WTC11 (cell line): ENCODE measurements at regions not wholly inside any gene's neighbourhood (a gene's known extent, or its start where the extent isn't known, plus 50 kb on each side); places are given as distances from the start of the nearest gene placed in this dataset.

Source experiments
- ATAC-seq: fragments of 200-7000 bp; cut with Tn5 transposase; 2 replicates; pipeline ENCODE4 v1.10.0; 2021; ENCODE audit warnings: mild to moderate bottlenecking, moderate library complexity
- CTCF ChIA-PET: fragments of 300-600 bp; sonication (Branson Sonifier 250); formaldehyde crosslinking; loops from one replicate; lab custom pipeline; 2021; ENCODE audit warnings: antibody characterized with exemption; lab: Charles Lee
- POLR2A ChIA-PET: fragments of 350-600 bp; sonication (Branson Sonifier 250); formaldehyde crosslinking; loops from one replicate; lab custom pipeline; 2021; ENCODE audit warnings: antibody characterized with exemption; lab: Charles Lee
- DNase-seq: peaks from one replicate; pipeline ENCODE4 v3.0.0; 2021; ENCODE audit warnings: low spot score
- H3K27ac Mint-ChIP-seq: 2 replicates; pipeline ENCODE4 v1.8.0; 2021; ENCODE audit warnings: mixed read lengths
- H3K27me3 Mint-ChIP-seq: 2 replicates; pipeline ENCODE4 v1.8.0; 2021; ENCODE audit warnings: low read depth, mild to moderate bottlenecking, moderate library complexity, mixed read lengths
- H3K36me3 Mint-ChIP-seq: 2 replicates; pipeline ENCODE4 v1.8.0; 2021; ENCODE audit warnings: mixed read lengths
- H3K4me1 Mint-ChIP-seq: 2 replicates; pipeline ENCODE4 v1.8.0; 2022; ENCODE audit warnings: mixed read lengths
- H3K4me3 Mint-ChIP-seq: 2 replicates; pipeline ENCODE4 v1.8.0; 2021; ENCODE audit warnings: mild to moderate bottlenecking, moderate library complexity, mixed read lengths
- H3K9me3 Mint-ChIP-seq: 2 replicates; pipeline ENCODE4 v1.8.0; 2021; ENCODE audit warnings: mixed read lengths
- ATF3 ChIP-seq: sonication (generic); formaldehyde crosslinking; conservative IDR thresholded peaks from 2 replicates; pipeline ENCODE4 v1.8.1; 2022; ENCODE audit warnings: mild to moderate bottlenecking, missing genetic modification reagents
- FOXK1 ChIP-seq: sonication (generic); formaldehyde crosslinking; IDR thresholded peaks from 2 replicates; pipeline ENCODE4 v1.8.0; 2022; ENCODE audit warnings: mild to moderate bottlenecking, moderate library complexity, missing genetic modification reagents
- GRHL2 ChIP-seq: fragments of 250-450 bp; sonication (Bioruptor Pico); IDR thresholded peaks from 2 replicates; pipeline ENCODE4 v1.8.0; 2022; ENCODE audit warnings: mild to moderate bottlenecking, moderate library complexity; ENCODE audit not compliant: insufficient replicate concordance, severe bottlenecking
- GTF2I ChIP-seq: fragments of 250-450 bp; sonication (Bioruptor Pico); conservative IDR thresholded peaks from 2 replicates; pipeline ENCODE4 v1.4.0; 2021; ENCODE audit warnings: mild to moderate bottlenecking
- HMGA2 ChIP-seq: fragments of 250-450 bp; sonication (Bioruptor Pico); IDR thresholded peaks from 2 replicates; pipeline ENCODE4 v1.4.0; 2021; ENCODE audit warnings: mild to moderate bottlenecking, moderate library complexity
- NFYB ChIP-seq: sonication (generic); formaldehyde crosslinking; conservative IDR thresholded peaks from 2 replicates; pipeline ENCODE4 v1.8.0; 2022; ENCODE audit warnings: low read depth, missing genetic modification reagents
- NR1H2 ChIP-seq: sonication (generic); formaldehyde crosslinking; IDR thresholded peaks from 2 replicates; pipeline ENCODE4 v1.9.0; 2021; ENCODE audit warnings: mild to moderate bottlenecking, moderate library complexity, missing genetic modification reagents
- TEAD4 ChIP-seq: sonication (generic); formaldehyde crosslinking; IDR thresholded peaks from 2 replicates; pipeline ENCODE4 v1.8.0; 2022; ENCODE audit warnings: mild to moderate bottlenecking, missing genetic modification reagents
- ZNF232 ChIP-seq: sonication (generic); formaldehyde crosslinking; IDR thresholded peaks from 2 replicates; pipeline ENCODE4 v1.8.0; 2022; ENCODE audit warnings: mild to moderate bottlenecking, missing genetic modification reagents
- ZNF396 ChIP-seq: fragments of 250-450 bp; sonication (Bioruptor Pico); IDR thresholded peaks from 2 replicates; pipeline ENCODE4 v1.8.0; 2021; ENCODE audit warnings: mild to moderate bottlenecking, moderate library complexity, borderline replicate concordance
- ZNF423 ChIP-seq: fragments of 250-450 bp; sonication (Bioruptor Pico); IDR thresholded peaks from 2 replicates; pipeline ENCODE4 v2.1.2; 2022; ENCODE audit warnings: mild to moderate bottlenecking, moderate library complexity
- ZNF512 ChIP-seq: sonication (generic); formaldehyde crosslinking; IDR thresholded peaks from 2 replicates; pipeline ENCODE4 v1.8.1; 2022; ENCODE audit warnings: missing genetic modification reagents, borderline replicate concordance
- ZNF532 ChIP-seq: fragments of 250-450 bp; sonication (Bioruptor Pico); IDR thresholded peaks from 2 replicates; pipeline ENCODE4 v1.9.0; 2021; ENCODE audit warnings: mild to moderate bottlenecking, borderline replicate concordance
- ZNF671 ChIP-seq: fragments of 250-450 bp; sonication (Bioruptor Pico); IDR thresholded peaks from 2 replicates; pipeline ENCODE4 v1.8.0; 2021; ENCODE audit warnings: mild to moderate bottlenecking
- ZSCAN18 ChIP-seq: fragments of 250-450 bp; sonication (Bioruptor Pico); IDR thresholded peaks from 2 replicates; pipeline ENCODE4 v2.1.2; 2022; ENCODE audit warnings: mild to moderate bottlenecking, moderate library complexity
- TF ChIP-seq, protein P1 (sequence below): sonication (generic); formaldehyde crosslinking; IDR thresholded peaks from 2 replicates; pipeline ENCODE4 v1.8.0; 2022; ENCODE audit warnings: mild to moderate bottlenecking, missing genetic modification reagents
- TF ChIP-seq, protein P2 (sequence below): sonication (generic); formaldehyde crosslinking; conservative IDR thresholded peaks from 2 replicates; pipeline ENCODE4 v1.8.1; 2023; ENCODE audit warnings: mild to moderate bottlenecking, low read depth, missing genetic modification reagents, moderate library complexity
- TF ChIP-seq, protein P3 (sequence below): sonication (generic); formaldehyde crosslinking; IDR thresholded peaks from 2 replicates; pipeline ENCODE4 v1.8.0; 2023; ENCODE audit warnings: mild to moderate bottlenecking, missing genetic modification reagents

DNA sequence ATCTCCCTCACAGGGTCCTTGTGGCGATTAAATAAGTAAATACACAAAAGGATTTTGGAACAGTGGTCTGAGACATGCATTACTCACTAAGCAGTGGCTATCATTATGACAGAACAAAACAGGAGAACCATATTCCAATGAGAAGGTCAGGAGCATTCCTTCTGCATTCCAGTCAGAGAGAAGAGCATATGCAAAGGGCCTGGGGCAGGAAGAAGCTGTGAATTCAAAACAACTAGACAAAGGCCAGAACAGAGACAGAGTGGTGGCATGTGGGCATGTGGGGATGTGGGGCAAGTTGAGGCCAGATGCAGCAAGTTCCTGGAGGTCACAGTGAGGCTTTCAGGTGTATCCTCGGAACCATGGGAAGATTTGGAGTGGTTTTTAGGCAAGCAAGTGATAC is 70.1 kb upstream of the VRK1 start:
- ChIA-PET CTCF (no interaction called here), POLR2A (no interaction called here)
- peak overlapping the region; percentile 4; the same call in 1 of the 2 replicates for H3K27ac Mint-ChIP-seq

DNA sequence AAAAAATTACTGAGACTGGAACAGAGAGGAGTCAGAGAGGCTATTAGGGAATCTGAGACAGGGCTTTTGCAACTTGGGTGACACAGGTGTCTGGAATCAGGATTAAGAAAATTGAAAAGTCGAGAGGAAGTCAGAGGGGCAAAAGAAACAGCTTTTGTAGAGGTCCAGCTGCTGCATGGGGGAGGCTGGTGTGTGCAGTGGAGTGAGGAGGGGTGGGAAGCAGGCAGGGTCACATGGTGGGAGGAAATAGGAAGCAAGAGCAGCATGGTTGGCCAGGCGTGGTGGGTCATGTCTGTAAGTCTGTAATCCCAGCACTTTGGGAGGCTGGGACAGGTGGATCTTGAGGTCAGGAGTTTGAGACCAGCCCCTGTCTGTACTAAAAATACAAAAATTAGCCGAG is 69.7 kb upstream of the VRK1 start:
- POLR2A ChIA-PET: no interaction called here
- TF ChIP-seq HMGA2 (CRISPR knock-in tag) (no peak), ZNF512 (CRISPR knock-in tag) (no peak), ZNF396 (CRISPR knock-in tag) (no peak), NR1H2 (CRISPR knock-in tag) (no peak), GRHL2 (CRISPR knock-in tag) (no peak), FOXK1 (CRISPR knock-in tag) (no peak), TEAD4 (CRISPR knock-in tag) (no peak), ZNF423 (CRISPR knock-in tag) (no peak), ZNF532 (CRISPR knock-in tag) (no peak)
- TF ChIP-seq, protein P1, sequence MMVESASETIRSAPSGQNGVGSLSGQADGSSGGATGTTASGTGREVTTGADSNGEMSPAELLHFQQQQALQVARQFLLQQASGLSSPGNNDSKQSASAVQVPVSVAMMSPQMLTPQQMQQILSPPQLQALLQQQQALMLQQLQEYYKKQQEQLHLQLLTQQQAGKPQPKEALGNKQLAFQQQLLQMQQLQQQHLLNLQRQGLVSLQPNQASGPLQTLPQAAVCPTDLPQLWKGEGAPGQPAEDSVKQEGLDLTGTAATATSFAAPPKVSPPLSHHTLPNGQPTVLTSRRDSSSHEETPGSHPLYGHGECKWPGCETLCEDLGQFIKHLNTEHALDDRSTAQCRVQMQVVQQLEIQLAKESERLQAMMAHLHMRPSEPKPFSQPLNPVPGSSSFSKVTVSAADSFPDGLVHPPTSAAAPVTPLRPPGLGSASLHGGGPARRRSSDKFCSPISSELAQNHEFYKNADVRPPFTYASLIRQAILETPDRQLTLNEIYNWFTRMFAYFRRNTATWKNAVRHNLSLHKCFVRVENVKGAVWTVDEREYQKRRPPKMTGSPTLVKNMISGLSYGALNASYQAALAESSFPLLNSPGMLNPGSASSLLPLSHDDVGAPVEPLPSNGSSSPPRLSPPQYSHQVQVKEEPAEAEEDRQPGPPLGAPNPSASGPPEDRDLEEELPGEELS (CRISPR knock-in tag): no peak
- TF ChIP-seq, protein P2, sequence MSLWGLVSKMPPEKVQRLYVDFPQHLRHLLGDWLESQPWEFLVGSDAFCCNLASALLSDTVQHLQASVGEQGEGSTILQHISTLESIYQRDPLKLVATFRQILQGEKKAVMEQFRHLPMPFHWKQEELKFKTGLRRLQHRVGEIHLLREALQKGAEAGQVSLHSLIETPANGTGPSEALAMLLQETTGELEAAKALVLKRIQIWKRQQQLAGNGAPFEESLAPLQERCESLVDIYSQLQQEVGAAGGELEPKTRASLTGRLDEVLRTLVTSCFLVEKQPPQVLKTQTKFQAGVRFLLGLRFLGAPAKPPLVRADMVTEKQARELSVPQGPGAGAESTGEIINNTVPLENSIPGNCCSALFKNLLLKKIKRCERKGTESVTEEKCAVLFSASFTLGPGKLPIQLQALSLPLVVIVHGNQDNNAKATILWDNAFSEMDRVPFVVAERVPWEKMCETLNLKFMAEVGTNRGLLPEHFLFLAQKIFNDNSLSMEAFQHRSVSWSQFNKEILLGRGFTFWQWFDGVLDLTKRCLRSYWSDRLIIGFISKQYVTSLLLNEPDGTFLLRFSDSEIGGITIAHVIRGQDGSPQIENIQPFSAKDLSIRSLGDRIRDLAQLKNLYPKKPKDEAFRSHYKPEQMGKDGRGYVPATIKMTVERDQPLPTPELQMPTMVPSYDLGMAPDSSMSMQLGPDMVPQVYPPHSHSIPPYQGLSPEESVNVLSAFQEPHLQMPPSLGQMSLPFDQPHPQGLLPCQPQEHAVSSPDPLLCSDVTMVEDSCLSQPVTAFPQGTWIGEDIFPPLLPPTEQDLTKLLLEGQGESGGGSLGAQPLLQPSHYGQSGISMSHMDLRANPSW: no peak

More for the DNA sequence above, 70.1 kb upstream of the VRK1 start:
- Mint-ChIP-seq H3K36me3 (0 out of 2 replicates have a peak, but pooled peaks cover 2% of the 10 kb centered on the region), H3K9me3 (peaks cover 14% of the 10 kb centered on the region), H3K4me3 (no peak overlapping the region), H3K4me1 (peaks cover 7% of the 10 kb centered on the region), H3K27me3 (peaks cover 59% of the 10 kb centered on the region)
- DNase-seq (no peak), ATAC-seq (no peak)
- TF ChIP-seq, protein P3, sequence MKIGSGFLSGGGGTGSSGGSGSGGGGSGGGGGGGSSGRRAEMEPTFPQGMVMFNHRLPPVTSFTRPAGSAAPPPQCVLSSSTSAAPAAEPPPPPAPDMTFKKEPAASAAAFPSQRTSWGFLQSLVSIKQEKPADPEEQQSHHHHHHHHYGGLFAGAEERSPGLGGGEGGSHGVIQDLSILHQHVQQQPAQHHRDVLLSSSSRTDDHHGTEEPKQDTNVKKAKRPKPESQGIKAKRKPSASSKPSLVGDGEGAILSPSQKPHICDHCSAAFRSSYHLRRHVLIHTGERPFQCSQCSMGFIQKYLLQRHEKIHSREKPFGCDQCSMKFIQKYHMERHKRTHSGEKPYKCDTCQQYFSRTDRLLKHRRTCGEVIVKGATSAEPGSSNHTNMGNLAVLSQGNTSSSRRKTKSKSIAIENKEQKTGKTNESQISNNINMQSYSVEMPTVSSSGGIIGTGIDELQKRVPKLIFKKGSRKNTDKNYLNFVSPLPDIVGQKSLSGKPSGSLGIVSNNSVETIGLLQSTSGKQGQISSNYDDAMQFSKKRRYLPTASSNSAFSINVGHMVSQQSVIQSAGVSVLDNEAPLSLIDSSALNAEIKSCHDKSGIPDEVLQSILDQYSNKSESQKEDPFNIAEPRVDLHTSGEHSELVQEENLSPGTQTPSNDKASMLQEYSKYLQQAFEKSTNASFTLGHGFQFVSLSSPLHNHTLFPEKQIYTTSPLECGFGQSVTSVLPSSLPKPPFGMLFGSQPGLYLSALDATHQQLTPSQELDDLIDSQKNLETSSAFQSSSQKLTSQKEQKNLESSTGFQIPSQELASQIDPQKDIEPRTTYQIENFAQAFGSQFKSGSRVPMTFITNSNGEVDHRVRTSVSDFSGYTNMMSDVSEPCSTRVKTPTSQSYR (CRISPR knock-in tag): no peak
- TF ChIP-seq ZNF671 (CRISPR knock-in tag) (no peak), ATF3 (CRISPR knock-in tag) (no peak), GTF2I (CRISPR knock-in tag) (0 out of 2 replicates have a peak, but pooled peaks have one; percentile 50), NFYB (no peak), ZSCAN18 (no peak), ZNF232 (CRISPR knock-in tag) (no peak)

More for the DNA sequence above, 69.7 kb upstream of the VRK1 start:
- Mint-ChIP-seq H3K27ac (peak overlapping the region; percentile 4; the same call in 1 of the 2 replicates), H3K4me3 (no peak overlapping the region), H3K36me3 (0 out of 2 replicates have a peak, but pooled peaks cover 2% of the 10 kb centered on the region), H3K4me1 (peaks cover 7% of the 10 kb centered on the region), H3K27me3 (peaks cover 56% of the 10 kb centered on the region), H3K9me3 (peaks cover 14% of the 10 kb centered on the region)
- DNase-seq: no peak
- CTCF ChIA-PET: no interaction called here
- ATAC-seq: no peak
